Osteoblast (primary cell): ENCODE measurements at regions not wholly inside any gene's neighbourhood (a gene's known extent, or its start where the extent isn't known, plus 50 kb on each side); places are given as distances from the start of the nearest gene placed in this dataset.

ENCODE experiments used
- DNase-seq: peaks from one replicate; pipeline ENCODE4 v3.0.0; 2011; ENCODE audit warnings: low spot score, mixed read lengths; ENCODE audit not compliant: insufficient read length; ENCODE audit errors: missing footprints
- H2AFZ ChIP-seq: 2 replicates; pipeline ENCODE4 v1.6.0; 2011; ENCODE audit warnings: mild to moderate bottlenecking, low read length
- H3K27ac ChIP-seq: 2 replicates; pipeline ENCODE4 v1.5.1; 2011; ENCODE audit warnings: mild to moderate bottlenecking, low read depth, low read length, moderate library complexity
- H3K27me3 ChIP-seq: 2 replicates; pipeline ENCODE4 v1.6.0; 2012; ENCODE audit warnings: mild to moderate bottlenecking, control low read depth, inconsistent platforms, low read length, moderate library complexity; ENCODE audit not compliant: insufficient read depth
- H3K36me3 ChIP-seq: 2 replicates; pipeline ENCODE4 v1.5.1; 2011; ENCODE audit warnings: mild to moderate bottlenecking, low read length, control low read depth, moderate library complexity; ENCODE audit not compliant: insufficient read depth
- H3K4me1 ChIP-seq: 2 replicates; pipeline ENCODE4 v1.5.1; 2011; ENCODE audit warnings: mild to moderate bottlenecking, low read length, control low read depth, moderate library complexity; ENCODE audit not compliant: insufficient read depth
- H3K4me2 ChIP-seq: 2 replicates; pipeline ENCODE4 v1.6.0; 2011; ENCODE audit warnings: mild to moderate bottlenecking, low read length; ENCODE audit not compliant: insufficient read depth
- H3K4me3 ChIP-seq: fragments of 200-600 bp; sonication (generic); 3 replicates; pipeline ENCODE4 v1.5.1; 2012; ENCODE audit warnings: mild to moderate bottlenecking, low read length, inconsistent platforms; ENCODE audit not compliant: insufficient read depth
- H3K79me2 ChIP-seq: 2 replicates; pipeline ENCODE4 v1.6.0; 2012; ENCODE audit warnings: mild to moderate bottlenecking, low read length, control low read depth, inconsistent platforms; ENCODE audit not compliant: insufficient read depth
- H3K9me3 ChIP-seq: 2 replicates; pipeline ENCODE4 v1.5.1; 2011; ENCODE audit warnings: low read depth, low read length, control low read depth
- H4K20me1 ChIP-seq: 2 replicates; pipeline ENCODE4 v1.6.0; 2012; ENCODE audit warnings: mild to moderate bottlenecking, low read length, control low read depth; ENCODE audit not compliant: insufficient read depth
- TF ChIP-seq, protein P1 (sequence below): IDR thresholded peaks from 2 replicates; pipeline ENCODE4 v1.5.1; 2011; ENCODE audit warnings: mild to moderate bottlenecking, low read depth, low read length, moderate library complexity; ENCODE audit errors: extremely low read depth

DNA sequence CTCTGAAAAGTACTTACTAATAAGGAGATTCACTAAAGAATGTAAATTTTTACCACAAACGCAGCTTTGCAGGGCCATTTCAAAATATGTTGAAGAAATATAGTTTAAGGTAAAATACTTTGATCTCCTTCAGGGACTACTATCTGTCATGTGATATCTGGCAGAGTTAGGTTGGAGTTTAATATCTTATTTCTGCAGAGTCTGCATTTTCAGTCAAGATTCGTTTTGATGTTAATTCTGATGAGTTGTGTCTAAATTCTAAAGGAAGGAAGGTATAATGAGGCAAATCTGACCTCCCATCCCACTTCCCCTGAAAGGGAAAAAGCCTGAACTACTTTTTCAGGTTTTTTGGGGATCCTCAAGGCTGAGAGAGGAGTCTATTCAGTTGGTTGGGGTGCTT is 123.9 kb upstream of the TECRL start:
- DNase-seq = no peak
- Histone ChIP-seq H3K36me3 (no peaks in the 10 kb centered on the region), H3K4me1 (no peaks in the 10 kb centered on the region), H3K4me3 (no peak overlapping the region), H3K79me2 (no peaks in the 10 kb centered on the region), H3K4me2 (no peak overlapping the region), H3K27me3 (no peaks in the 10 kb centered on the region), H3K9me3 (no peaks in the 10 kb centered on the region), H3K27ac (no peak overlapping the region), H2AFZ (no peak overlapping the region), H4K20me1 (no peaks in the 10 kb centered on the region)
- TF ChIP-seq, protein P1, sequence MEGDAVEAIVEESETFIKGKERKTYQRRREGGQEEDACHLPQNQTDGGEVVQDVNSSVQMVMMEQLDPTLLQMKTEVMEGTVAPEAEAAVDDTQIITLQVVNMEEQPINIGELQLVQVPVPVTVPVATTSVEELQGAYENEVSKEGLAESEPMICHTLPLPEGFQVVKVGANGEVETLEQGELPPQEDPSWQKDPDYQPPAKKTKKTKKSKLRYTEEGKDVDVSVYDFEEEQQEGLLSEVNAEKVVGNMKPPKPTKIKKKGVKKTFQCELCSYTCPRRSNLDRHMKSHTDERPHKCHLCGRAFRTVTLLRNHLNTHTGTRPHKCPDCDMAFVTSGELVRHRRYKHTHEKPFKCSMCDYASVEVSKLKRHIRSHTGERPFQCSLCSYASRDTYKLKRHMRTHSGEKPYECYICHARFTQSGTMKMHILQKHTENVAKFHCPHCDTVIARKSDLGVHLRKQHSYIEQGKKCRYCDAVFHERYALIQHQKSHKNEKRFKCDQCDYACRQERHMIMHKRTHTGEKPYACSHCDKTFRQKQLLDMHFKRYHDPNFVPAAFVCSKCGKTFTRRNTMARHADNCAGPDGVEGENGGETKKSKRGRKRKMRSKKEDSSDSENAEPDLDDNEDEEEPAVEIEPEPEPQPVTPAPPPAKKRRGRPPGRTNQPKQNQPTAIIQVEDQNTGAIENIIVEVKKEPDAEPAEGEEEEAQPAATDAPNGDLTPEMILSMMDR = no peak

DNA sequence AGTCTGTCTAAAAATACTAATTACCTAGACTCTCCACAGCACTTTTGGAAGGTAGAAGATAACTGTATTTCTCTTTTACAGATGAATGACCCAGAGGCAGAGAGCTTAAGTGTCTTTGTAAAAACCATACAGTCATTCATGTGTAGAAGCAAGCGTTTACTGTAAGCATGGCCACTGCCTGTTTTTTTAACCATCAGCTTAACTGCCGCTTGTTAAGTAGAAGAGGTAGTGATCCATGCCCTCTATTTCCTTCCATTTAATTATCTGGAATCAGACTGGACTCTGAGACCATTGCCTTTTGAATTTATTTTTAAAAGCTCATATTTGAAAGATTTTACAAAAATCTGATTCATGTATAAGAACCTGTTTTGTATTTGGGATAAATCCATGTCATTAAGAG is 111.2 kb upstream of the TECRL start:
- no peak overlapping the region for H2AFZ ChIP-seq
- no peaks in the 10 kb centered on the region for H3K36me3 ChIP-seq
- no peak overlapping the region for H3K4me3 ChIP-seq
- no peak for DNase-seq
- H3K27me3 ChIP-seq = no peaks in the 10 kb centered on the region
- no peaks in the 10 kb centered on the region for H3K4me1 ChIP-seq
- no peaks in the 10 kb centered on the region for H3K79me2 ChIP-seq
- TF ChIP-seq, protein P1 = no peak
- H3K9me3 ChIP-seq = peaks cover 2% of the 10 kb centered on the region
- no peaks in the 10 kb centered on the region for H4K20me1 ChIP-seq
- H3K27ac ChIP-seq = no peak overlapping the region
- H3K4me2 ChIP-seq = no peak overlapping the region

DNA sequence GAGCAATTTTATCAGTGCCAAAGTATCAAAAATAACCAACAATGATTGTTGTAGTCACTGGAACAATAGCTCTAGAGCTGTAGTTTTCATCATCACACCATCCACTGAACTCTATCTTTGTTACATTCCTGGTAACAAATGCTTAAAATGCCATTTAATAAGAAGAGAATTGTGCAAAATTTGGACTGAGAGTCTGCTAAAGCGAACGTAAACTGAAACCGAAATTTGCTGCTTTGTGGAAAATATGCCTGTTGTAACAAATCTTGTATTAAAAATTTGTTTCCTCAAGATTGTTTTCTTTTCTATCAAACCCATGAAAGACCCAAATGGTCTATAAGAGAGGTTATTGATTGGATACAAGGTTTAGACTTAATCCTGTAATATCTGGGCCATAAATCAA is 109.3 kb upstream of the TECRL start:
- DNase-seq = no peak
- no peaks in the 10 kb centered on the region for H4K20me1 ChIP-seq
- H3K27me3 ChIP-seq = no peaks in the 10 kb centered on the region
- H3K4me1 ChIP-seq = no peaks in the 10 kb centered on the region
- H3K9me3 ChIP-seq = peaks cover 2% of the 10 kb centered on the region
- TF ChIP-seq, protein P1 = no peak
- H3K79me2 ChIP-seq = no peaks in the 10 kb centered on the region
- no peak overlapping the region for H3K4me3 ChIP-seq
- no peak overlapping the region for H2AFZ ChIP-seq
- H3K27ac ChIP-seq = no peak overlapping the region
- no peaks in the 10 kb centered on the region for H3K36me3 ChIP-seq
- no peak overlapping the region for H3K4me2 ChIP-seq

DNA sequence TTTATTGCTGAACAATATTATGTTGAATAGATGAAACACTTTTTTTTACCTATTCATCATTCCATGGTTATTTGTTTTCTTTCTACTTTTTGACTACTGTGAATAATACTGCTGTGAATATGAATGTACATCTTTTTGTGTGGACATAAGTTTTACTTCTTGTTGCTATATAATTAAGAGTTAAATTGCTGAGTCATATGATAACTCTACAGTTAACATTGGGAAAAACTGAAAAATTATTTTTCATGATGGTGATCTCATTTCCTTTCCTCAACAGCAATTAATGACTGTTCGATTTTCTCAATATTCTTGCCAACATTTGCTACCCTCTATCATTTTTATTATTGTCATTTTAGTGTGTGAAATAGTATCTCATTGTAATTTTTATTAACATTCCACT is 106.9 kb upstream of the TECRL start:
- Histone ChIP-seq H3K79me2 (no peaks in the 10 kb centered on the region), H3K27me3 (no peaks in the 10 kb centered on the region), H3K36me3 (no peaks in the 10 kb centered on the region), H3K9me3 (peaks cover 2% of the 10 kb centered on the region), H4K20me1 (no peaks in the 10 kb centered on the region), H3K27ac (no peak overlapping the region), H3K4me1 (no peaks in the 10 kb centered on the region), H3K4me3 (no peak overlapping the region), H3K4me2 (no peak overlapping the region), H2AFZ (no peak overlapping the region)
- no peak for DNase-seq
- TF ChIP-seq, protein P1 = no peak
